SH-SY5Y (cell line): ENCODE measurements at regions not wholly inside any gene's neighbourhood (a gene's known extent, or its start where the extent isn't known, plus 50 kb on each side); places are given as distances from the start of the nearest gene placed in this dataset.

Experiments used
- GATA2 ChIP-seq: IDR thresholded peaks from 2 replicates; pipeline ENCODE4 v1.6.1; 2011; ENCODE audit warnings: mild to moderate bottlenecking, low read depth, low read length
- GATA3 ChIP-seq: IDR thresholded peaks from 2 replicates; pipeline ENCODE4 v1.6.1; 2011; ENCODE audit warnings: low read depth, mild to moderate bottlenecking, low read length, moderate library complexity

DNA sequence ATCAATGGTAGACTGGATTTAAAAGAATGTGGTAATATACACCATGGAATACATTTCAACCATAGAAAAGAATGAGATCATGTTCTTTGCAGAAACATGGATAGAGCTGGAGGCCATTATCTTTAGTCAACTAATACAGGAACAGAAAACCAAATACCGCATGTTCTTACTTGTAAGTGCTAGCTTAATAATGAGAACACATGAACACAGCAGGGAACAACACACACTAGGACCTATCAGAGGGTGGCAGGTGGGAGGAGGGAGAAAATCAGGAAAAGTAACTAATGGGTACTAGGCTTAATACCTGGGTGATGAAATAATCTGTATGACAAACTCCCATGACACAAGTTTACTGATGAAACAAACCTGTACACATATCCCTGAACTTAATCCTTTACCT is 1435.2 kb downstream of the REEP3 start:
- TF ChIP-seq GATA2 (no peak), GATA3 (no peak)
